Liver (tissue), 8 donors: ENCODE measurements at regions not wholly inside any gene's neighbourhood (a gene's known extent, or its start where the extent isn't known, plus 50 kb on each side); places are given as distances from the start of the nearest gene placed in this dataset.

Source experiments
- DNase-seq: peaks from one replicate; pipeline ENCODE4 v3.0.0-alpha.2; 2017; ENCODE audit warnings: low spot score
- H3K27ac ChIP-seq, 2 donors: one replicate each; pipeline ENCODE4 v1.7.0; 2013; ENCODE audit warnings: inconsistent platforms in 2 of 2, low read length in 2 of 2, control low read depth in 1 of 2, low read depth in 1 of 2, mild to moderate bottlenecking in 1 of 2
- H3K27me3 ChIP-seq, 4 donors: one replicate each; pipeline versions ENCODE4 v1.6.1 to v1.7.0; 2013; ENCODE audit warnings: low read length in 3 of 4, inconsistent platforms in 1 of 4, mild to moderate bottlenecking in 1 of 4, moderate library complexity in 1 of 4; ENCODE audit not compliant: control insufficient read depth in 4 of 4, insufficient read depth in 4 of 4
- H3K36me3 ChIP-seq, 4 donors: one replicate each; pipeline versions ENCODE4 v1.6.1 to v1.7.0; 2013; ENCODE audit warnings: low read length in 3 of 4, mild to moderate bottlenecking in 3 of 4, low read depth in 1 of 4, moderate library complexity in 1 of 4; ENCODE audit not compliant: control insufficient read depth in 4 of 4, insufficient read depth in 3 of 4
- H3K4me1 ChIP-seq, 4 donors: one replicate each; pipeline versions ENCODE4 v1.6.1 to v1.7.0; 2013; ENCODE audit warnings: low read length in 3 of 4, mild to moderate bottlenecking in 3 of 4, moderate library complexity in 1 of 4; ENCODE audit not compliant: control insufficient read depth in 4 of 4, insufficient read depth in 4 of 4
- H3K4me3 ChIP-seq, 3 donors: one replicate each; pipeline versions ENCODE4 v1.6.1 to v1.7.0; 2013; ENCODE audit warnings: low read length in 3 of 3, control low read depth in 1 of 3, low read depth in 1 of 3, mild to moderate bottlenecking in 1 of 3
- H3K9ac ChIP-seq, 2 donors: one replicate each; pipeline ENCODE4 v1.7.0; 2013; ENCODE audit warnings: low read length in 2 of 2, mild to moderate bottlenecking in 2 of 2, moderate library complexity in 2 of 2, control low read depth in 1 of 2, low read depth in 1 of 2
- H3K9me3 ChIP-seq, 4 donors: one replicate each; pipeline versions ENCODE4 v1.6.1 to v1.7.0; 2013; ENCODE audit warnings: low read length in 3 of 4; ENCODE audit not compliant: control insufficient read depth in 4 of 4
- EGR1 ChIP-seq, 2 donors: IDR thresholded peaks; 2 replicates each; pipeline ENCODE4 v1.6.1; 2016 to 2018; ENCODE audit warnings: antibody characterized with exemption in 2 of 2, low read depth in 2 of 2
- FOXA1 ChIP-seq: IDR thresholded peaks from 2 replicates; pipeline ENCODE4 v1.6.1; 2016; ENCODE audit warnings: antibody characterized with exemption
- GABPA ChIP-seq, 2 donors: IDR thresholded peaks in 1 of 2; conservative IDR thresholded peaks in 1 of 2; 2 replicates each; pipeline ENCODE4 v1.6.1; 2016; ENCODE audit warnings: antibody characterized with exemption in 2 of 2, mild to moderate bottlenecking in 1 of 2, moderate library complexity in 1 of 2
- HNF4A ChIP-seq, 2 donors: conservative IDR thresholded peaks; 2 replicates each; pipeline ENCODE4 v1.6.1; 2016; ENCODE audit warnings: antibody characterized with exemption in 2 of 2, mild to moderate bottlenecking in 2 of 2
- HNF4G ChIP-seq: IDR thresholded peaks from 2 replicates; pipeline ENCODE4 v1.6.1; 2016; ENCODE audit warnings: antibody characterized with exemption
- JUND ChIP-seq, 2 donors: IDR thresholded peaks; 2 replicates each; pipeline ENCODE4 v1.6.1; 2016; ENCODE audit warnings: antibody characterized with exemption in 2 of 2
- NR2F2 ChIP-seq: IDR thresholded peaks from 2 replicates; pipeline ENCODE4 v1.6.1; 2016; ENCODE audit warnings: antibody characterized with exemption
- RAD21 ChIP-seq, 2 donors: IDR thresholded peaks; 2 replicates each; pipeline ENCODE4 v1.6.1; 2016; ENCODE audit warnings: antibody characterized with exemption in 2 of 2, mild to moderate bottlenecking in 2 of 2
- RXRA ChIP-seq, 2 donors: IDR thresholded peaks; 2 replicates each; pipeline ENCODE4 v1.6.1; 2017 to 2018; ENCODE audit warnings: antibody characterized with exemption in 2 of 2, mild to moderate bottlenecking in 1 of 2
- SP1 ChIP-seq: IDR thresholded peaks from 2 replicates; pipeline ENCODE4 v1.6.1; 2018; ENCODE audit warnings: antibody characterized with exemption, mild to moderate bottlenecking
- YY1 ChIP-seq: IDR thresholded peaks from 2 replicates; pipeline ENCODE4 v1.6.1; 2016; ENCODE audit warnings: antibody characterized with exemption, mild to moderate bottlenecking
- WGBS: extraction: QIAGEN DNeasy Blood & Tissue Kit; methylation state at CpG from one replicate; pipeline ENCODE4 v1.1.7; 2013; 5-methylcytosine and 5-hydroxymethylcytosine counted together
- TF ChIP-seq, protein P1 (sequence below): IDR thresholded peaks from 2 replicates; pipeline ENCODE4 v1.6.1; 2016; ENCODE audit warnings: antibody characterized with exemption, mild to moderate bottlenecking
- TF ChIP-seq, protein P2 (sequence below): IDR thresholded peaks from 2 replicates; pipeline ENCODE4 v1.6.1; 2016; ENCODE audit warnings: antibody characterized with exemption
- TF ChIP-seq, protein P3 (sequence below): IDR thresholded peaks from 2 replicates; pipeline ENCODE4 v1.6.1; 2016; ENCODE audit warnings: antibody characterized with exemption
- TF ChIP-seq, protein P4 (sequence below): fragments of 150-350 bp; IDR thresholded peaks from 2 replicates; pipeline ENCODE4 v1.5.1; 2017; ENCODE audit warnings: improper control_type of control experiment, low read depth, low read length; ENCODE audit not compliant: missing input control
- TF ChIP-seq, protein P5 (sequence below): IDR thresholded peaks from 2 replicates; pipeline ENCODE4 v1.6.1; 2016; ENCODE audit warnings: antibody characterized with exemption
- donor health status: healthy.
- donor health status: healthy.
- donor health status: healthy.
- donor health status: healthy.
- donor health status: healthy.

DNA sequence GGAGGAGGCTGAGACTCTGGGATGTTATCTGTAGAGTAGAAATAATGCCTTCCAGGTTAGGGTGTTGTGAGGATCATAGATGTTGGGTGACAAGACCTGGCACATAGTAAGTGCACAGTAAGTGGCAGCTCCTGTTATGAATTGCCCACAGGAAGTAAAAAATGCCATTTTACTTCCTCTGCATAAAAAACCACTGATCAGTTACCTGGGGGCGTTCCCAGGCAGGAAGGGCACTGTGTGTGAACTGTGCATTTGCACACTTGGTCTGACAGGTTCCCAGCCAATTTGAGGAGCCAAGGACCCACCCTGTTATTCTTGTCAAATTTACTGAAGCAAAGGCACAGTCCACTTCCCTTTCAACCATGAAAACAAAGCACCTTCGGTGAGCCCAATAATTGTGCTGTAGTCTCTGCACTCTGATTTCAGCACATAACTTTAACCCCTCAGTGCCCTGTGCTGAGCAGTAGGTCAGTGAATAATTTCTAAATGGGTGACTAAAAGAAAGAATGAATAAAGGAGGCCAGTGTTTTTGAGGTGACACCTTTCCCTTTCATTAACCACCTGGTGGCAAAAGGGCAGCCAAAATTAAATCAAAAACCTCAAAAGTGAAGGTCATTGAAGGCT, 85.8 kb upstream of the ARHGEF3 start:
- H3K36me3 ChIP-seq = no peaks in the 10 kb centered on the region
- H3K27me3 ChIP-seq = peaks cover 0 to 6% (median 0%) of the 10 kb centered on the region in 4 donors
- DNase-seq = no peak
- no peak overlapping the region for H3K9ac ChIP-seq
- H3K4me3 ChIP-seq = no peak overlapping the region
- no peaks in the 10 kb centered on the region for H3K9me3 ChIP-seq
- H3K4me1 ChIP-seq = no peaks in the 10 kb centered on the region
- 45% methylated on average over 2 of the region's 2 CpGs for WGBS
- TF ChIP-seq, protein P1, sequence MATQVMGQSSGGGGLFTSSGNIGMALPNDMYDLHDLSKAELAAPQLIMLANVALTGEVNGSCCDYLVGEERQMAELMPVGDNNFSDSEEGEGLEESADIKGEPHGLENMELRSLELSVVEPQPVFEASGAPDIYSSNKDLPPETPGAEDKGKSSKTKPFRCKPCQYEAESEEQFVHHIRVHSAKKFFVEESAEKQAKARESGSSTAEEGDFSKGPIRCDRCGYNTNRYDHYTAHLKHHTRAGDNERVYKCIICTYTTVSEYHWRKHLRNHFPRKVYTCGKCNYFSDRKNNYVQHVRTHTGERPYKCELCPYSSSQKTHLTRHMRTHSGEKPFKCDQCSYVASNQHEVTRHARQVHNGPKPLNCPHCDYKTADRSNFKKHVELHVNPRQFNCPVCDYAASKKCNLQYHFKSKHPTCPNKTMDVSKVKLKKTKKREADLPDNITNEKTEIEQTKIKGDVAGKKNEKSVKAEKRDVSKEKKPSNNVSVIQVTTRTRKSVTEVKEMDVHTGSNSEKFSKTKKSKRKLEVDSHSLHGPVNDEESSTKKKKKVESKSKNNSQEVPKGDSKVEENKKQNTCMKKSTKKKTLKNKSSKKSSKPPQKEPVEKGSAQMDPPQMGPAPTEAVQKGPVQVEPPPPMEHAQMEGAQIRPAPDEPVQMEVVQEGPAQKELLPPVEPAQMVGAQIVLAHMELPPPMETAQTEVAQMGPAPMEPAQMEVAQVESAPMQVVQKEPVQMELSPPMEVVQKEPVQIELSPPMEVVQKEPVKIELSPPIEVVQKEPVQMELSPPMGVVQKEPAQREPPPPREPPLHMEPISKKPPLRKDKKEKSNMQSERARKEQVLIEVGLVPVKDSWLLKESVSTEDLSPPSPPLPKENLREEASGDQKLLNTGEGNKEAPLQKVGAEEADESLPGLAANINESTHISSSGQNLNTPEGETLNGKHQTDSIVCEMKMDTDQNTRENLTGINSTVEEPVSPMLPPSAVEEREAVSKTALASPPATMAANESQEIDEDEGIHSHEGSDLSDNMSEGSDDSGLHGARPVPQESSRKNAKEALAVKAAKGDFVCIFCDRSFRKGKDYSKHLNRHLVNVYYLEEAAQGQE = no peak
- TF ChIP-seq JUND (IDR thresholded peaks at IDR 0.05) (no peak), RXRA (IDR thresholded peaks at IDR 0.05) (no peak), HNF4G (no peak), SP1 (no peak), FOXA1 (no peak), GABPA (IDR thresholded peaks at IDR 0.05 in 1 of 2, conservative IDR thresholded peaks at IDR 0.05 in 1 of 2) (no peak), EGR1 (IDR thresholded peaks at IDR 0.05; ENCODE audit: low read depth in 2 of 2) (no peak), HNF4A (conservative IDR thresholded peaks at IDR 0.05) (no peak), NR2F2 (no peak), RAD21 (IDR thresholded peaks at IDR 0.05) (no peak), YY1 (no peak)
- TF ChIP-seq, protein P2, sequence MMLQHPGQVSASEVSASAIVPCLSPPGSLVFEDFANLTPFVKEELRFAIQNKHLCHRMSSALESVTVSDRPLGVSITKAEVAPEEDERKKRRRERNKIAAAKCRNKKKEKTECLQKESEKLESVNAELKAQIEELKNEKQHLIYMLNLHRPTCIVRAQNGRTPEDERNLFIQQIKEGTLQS = no peak
- TF ChIP-seq, protein P3, sequence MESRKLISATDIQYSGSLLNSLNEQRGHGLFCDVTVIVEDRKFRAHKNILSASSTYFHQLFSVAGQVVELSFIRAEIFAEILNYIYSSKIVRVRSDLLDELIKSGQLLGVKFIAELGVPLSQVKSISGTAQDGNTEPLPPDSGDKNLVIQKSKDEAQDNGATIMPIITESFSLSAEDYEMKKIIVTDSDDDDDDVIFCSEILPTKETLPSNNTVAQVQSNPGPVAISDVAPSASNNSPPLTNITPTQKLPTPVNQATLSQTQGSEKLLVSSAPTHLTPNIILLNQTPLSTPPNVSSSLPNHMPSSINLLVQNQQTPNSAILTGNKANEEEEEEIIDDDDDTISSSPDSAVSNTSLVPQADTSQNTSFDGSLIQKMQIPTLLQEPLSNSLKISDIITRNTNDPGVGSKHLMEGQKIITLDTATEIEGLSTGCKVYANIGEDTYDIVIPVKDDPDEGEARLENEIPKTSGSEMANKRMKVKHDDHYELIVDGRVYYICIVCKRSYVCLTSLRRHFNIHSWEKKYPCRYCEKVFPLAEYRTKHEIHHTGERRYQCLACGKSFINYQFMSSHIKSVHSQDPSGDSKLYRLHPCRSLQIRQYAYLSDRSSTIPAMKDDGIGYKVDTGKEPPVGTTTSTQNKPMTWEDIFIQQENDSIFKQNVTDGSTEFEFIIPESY = no peak
- TF ChIP-seq, protein P4, sequence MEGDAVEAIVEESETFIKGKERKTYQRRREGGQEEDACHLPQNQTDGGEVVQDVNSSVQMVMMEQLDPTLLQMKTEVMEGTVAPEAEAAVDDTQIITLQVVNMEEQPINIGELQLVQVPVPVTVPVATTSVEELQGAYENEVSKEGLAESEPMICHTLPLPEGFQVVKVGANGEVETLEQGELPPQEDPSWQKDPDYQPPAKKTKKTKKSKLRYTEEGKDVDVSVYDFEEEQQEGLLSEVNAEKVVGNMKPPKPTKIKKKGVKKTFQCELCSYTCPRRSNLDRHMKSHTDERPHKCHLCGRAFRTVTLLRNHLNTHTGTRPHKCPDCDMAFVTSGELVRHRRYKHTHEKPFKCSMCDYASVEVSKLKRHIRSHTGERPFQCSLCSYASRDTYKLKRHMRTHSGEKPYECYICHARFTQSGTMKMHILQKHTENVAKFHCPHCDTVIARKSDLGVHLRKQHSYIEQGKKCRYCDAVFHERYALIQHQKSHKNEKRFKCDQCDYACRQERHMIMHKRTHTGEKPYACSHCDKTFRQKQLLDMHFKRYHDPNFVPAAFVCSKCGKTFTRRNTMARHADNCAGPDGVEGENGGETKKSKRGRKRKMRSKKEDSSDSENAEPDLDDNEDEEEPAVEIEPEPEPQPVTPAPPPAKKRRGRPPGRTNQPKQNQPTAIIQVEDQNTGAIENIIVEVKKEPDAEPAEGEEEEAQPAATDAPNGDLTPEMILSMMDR = no peak
- TF ChIP-seq, protein P5, sequence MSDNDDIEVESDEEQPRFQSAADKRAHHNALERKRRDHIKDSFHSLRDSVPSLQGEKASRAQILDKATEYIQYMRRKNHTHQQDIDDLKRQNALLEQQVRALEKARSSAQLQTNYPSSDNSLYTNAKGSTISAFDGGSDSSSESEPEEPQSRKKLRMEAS = no peak
- no peak overlapping the region for H3K27ac ChIP-seq
